ENCODE measurements at regions not wholly inside any gene's neighbourhood (a gene's known extent, or its start where the extent isn't known, plus 50 kb on each side); places are given as distances from the start of the nearest gene placed in this dataset.

GRCh38 chr13:60654415-60654814 lies 257.4 kb downstream of the TDRD3 start:
- no peaks in the 10 kb centered on the region for H3K79me2 ChIP-seq (ENCODE audit: insufficient read depth, low read depth)
- no peaks in the 10 kb centered on the region for H3K36me3 ChIP-seq (ENCODE audit: insufficient read depth)
- no peak overlapping the region for H3K27ac ChIP-seq
- H3K27me3 ChIP-seq (ENCODE audit: insufficient read depth, low read depth) = no peaks in the 10 kb centered on the region
- no peaks in the 10 kb centered on the region for H3K4me1 ChIP-seq (ENCODE audit: low read depth, poor library complexity, severe bottlenecking)
- no peaks in the 10 kb centered on the region for H4K20me1 ChIP-seq (ENCODE audit: insufficient read depth)
- no peak overlapping the region for H2AFZ ChIP-seq (ENCODE audit: low read depth)
- no peak overlapping the region for H3K4me2 ChIP-seq
- H3K4me3 ChIP-seq (IDR thresholded peaks at IDR 0.05; ENCODE audit: insufficient read depth, low read depth, low read length) = no peak overlapping the region
- TF ChIP-seq, protein P1, sequence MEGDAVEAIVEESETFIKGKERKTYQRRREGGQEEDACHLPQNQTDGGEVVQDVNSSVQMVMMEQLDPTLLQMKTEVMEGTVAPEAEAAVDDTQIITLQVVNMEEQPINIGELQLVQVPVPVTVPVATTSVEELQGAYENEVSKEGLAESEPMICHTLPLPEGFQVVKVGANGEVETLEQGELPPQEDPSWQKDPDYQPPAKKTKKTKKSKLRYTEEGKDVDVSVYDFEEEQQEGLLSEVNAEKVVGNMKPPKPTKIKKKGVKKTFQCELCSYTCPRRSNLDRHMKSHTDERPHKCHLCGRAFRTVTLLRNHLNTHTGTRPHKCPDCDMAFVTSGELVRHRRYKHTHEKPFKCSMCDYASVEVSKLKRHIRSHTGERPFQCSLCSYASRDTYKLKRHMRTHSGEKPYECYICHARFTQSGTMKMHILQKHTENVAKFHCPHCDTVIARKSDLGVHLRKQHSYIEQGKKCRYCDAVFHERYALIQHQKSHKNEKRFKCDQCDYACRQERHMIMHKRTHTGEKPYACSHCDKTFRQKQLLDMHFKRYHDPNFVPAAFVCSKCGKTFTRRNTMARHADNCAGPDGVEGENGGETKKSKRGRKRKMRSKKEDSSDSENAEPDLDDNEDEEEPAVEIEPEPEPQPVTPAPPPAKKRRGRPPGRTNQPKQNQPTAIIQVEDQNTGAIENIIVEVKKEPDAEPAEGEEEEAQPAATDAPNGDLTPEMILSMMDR (conservative IDR thresholded peaks at IDR 0.05; ENCODE audit: low read depth, low read length) = no peak
- H3K9ac ChIP-seq = no peak overlapping the region

GRCh38 chr13:60647547-60647946 lies 250.5 kb downstream of the TDRD3 start:
- no peaks in the 10 kb centered on the region for H3K4me1 ChIP-seq (ENCODE audit: low read depth, poor library complexity, severe bottlenecking)

DNA sequence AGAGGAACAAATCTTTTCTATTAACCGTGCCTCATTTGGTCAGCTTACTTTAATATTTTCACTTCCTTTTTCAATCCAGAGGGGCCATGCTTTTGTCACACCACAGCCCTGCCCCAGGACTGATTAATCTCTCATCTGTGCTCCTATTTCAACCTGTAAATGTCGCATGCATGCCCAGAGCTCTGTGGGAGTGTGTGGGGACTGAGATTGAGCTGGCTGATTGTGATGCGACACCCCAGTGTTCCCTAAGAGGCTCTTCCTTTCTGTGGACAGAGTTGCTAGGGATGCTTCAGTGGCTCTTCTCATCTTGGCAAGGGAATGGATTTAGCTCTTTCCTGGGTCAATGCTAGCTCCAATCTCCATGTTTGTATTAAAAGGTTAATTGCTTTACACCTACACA lies 249.6 kb downstream of the TDRD3 start:
- TF ChIP-seq, protein P1 (conservative IDR thresholded peaks at IDR 0.05; ENCODE audit: low read depth, low read length) = no peak
- no peak overlapping the region for H2AFZ ChIP-seq (ENCODE audit: low read depth)
- no peaks in the 10 kb centered on the region for H3K27me3 ChIP-seq (ENCODE audit: insufficient read depth, low read depth)
- H3K4me2 ChIP-seq = no peak overlapping the region
- H3K4me3 ChIP-seq (IDR thresholded peaks at IDR 0.05; ENCODE audit: insufficient read depth, low read depth, low read length) = no peak overlapping the region
- H4K20me1 ChIP-seq (ENCODE audit: insufficient read depth) = no peaks in the 10 kb centered on the region
- H3K27ac ChIP-seq = no peak overlapping the region
- no peaks in the 10 kb centered on the region for H3K4me1 ChIP-seq (ENCODE audit: low read depth, poor library complexity, severe bottlenecking)
- no peak overlapping the region for H3K9ac ChIP-seq
- H3K79me2 ChIP-seq (ENCODE audit: insufficient read depth, low read depth) = no peaks in the 10 kb centered on the region
- no peaks in the 10 kb centered on the region for H3K36me3 ChIP-seq (ENCODE audit: insufficient read depth)

More at GRCh38 chr13:60647547-60647946, 250.5 kb downstream of the TDRD3 start:
- Histone ChIP-seq H3K4me2 (no peak overlapping the region), H4K20me1 (ENCODE audit: insufficient read depth) (no peaks in the 10 kb centered on the region), H3K27me3 (ENCODE audit: insufficient read depth, low read depth) (no peaks in the 10 kb centered on the region), H3K27ac (no peak overlapping the region), H3K36me3 (ENCODE audit: insufficient read depth) (no peaks in the 10 kb centered on the region), H2AFZ (ENCODE audit: low read depth) (no peak overlapping the region), H3K79me2 (ENCODE audit: insufficient read depth, low read depth) (no peaks in the 10 kb centered on the region), H3K4me3 (IDR thresholded peaks at IDR 0.05; ENCODE audit: insufficient read depth, low read depth, low read length) (no peak overlapping the region), H3K9ac (no peak overlapping the region)
- TF ChIP-seq, protein P1 (conservative IDR thresholded peaks at IDR 0.05; ENCODE audit: low read depth, low read length) = no peak

- Histone ChIP-seq H3K9ac (no peak overlapping the region), H3K27me3 (ENCODE audit: insufficient read depth, low read depth) (no peaks in the 10 kb centered on the region), H3K4me3 (IDR thresholded peaks at IDR 0.05; ENCODE audit: insufficient read depth, low read depth, low read length) (no peak overlapping the region), H3K79me2 (ENCODE audit: insufficient read depth, low read depth) (no peaks in the 10 kb centered on the region), H4K20me1 (ENCODE audit: insufficient read depth) (no peaks in the 10 kb centered on the region), H3K36me3 (ENCODE audit: insufficient read depth) (no peaks in the 10 kb centered on the region), H3K4me2 (no peak overlapping the region), H2AFZ (ENCODE audit: low read depth) (no peak overlapping the region), H3K4me1 (ENCODE audit: low read depth, poor library complexity, severe bottlenecking) (no peaks in the 10 kb centered on the region), H3K27ac (no peak overlapping the region)
- TF ChIP-seq, protein P1 (conservative IDR thresholded peaks at IDR 0.05; ENCODE audit: low read depth, low read length) = no peak
These were observed 248.7 kb downstream of the TDRD3 start for GRCh38 chr13:60645676-60646075.

Measured in KMS-11 (cell line).